T follicular helper cell (primary cell): ENCODE measurements at regions not wholly inside any gene's neighbourhood (a gene's known extent, or its start where the extent isn't known, plus 50 kb on each side); places are given as distances from the start of the nearest gene placed in this dataset.
"Not testable (repeated sequence)": the region's sequence is repeated elsewhere in the genome, so short reads cannot be mapped to it uniquely, and the experiment has no call there.

Experiments
- DNase-seq: peaks from one replicate; pipeline ENCODE4 v3.0.0-alpha.2; 2020; ENCODE audit warnings: low read depth

- DNase-seq = not testable (repeated sequence)
These were observed 67.4 kb downstream of the FAM72B start for GRCh38 chr1:121116522-121117297.

DNA sequence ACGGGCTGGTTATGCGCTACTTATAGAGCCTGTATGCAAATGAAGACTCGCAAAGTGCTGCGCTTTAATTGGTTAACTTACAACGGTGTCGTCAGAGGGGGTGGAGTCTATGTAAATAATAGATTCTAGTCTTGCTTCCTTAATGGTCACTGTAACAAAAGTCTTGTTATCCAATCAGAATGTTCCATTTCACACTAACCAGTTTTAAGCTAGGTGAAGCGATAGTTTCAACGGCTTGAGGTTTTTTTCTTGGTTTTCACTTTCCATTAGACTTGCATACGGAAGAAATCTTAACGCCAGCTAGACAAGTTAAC, 66.9 kb downstream of the FAM72B start:
- not testable (repeated sequence) for DNase-seq

DNA sequence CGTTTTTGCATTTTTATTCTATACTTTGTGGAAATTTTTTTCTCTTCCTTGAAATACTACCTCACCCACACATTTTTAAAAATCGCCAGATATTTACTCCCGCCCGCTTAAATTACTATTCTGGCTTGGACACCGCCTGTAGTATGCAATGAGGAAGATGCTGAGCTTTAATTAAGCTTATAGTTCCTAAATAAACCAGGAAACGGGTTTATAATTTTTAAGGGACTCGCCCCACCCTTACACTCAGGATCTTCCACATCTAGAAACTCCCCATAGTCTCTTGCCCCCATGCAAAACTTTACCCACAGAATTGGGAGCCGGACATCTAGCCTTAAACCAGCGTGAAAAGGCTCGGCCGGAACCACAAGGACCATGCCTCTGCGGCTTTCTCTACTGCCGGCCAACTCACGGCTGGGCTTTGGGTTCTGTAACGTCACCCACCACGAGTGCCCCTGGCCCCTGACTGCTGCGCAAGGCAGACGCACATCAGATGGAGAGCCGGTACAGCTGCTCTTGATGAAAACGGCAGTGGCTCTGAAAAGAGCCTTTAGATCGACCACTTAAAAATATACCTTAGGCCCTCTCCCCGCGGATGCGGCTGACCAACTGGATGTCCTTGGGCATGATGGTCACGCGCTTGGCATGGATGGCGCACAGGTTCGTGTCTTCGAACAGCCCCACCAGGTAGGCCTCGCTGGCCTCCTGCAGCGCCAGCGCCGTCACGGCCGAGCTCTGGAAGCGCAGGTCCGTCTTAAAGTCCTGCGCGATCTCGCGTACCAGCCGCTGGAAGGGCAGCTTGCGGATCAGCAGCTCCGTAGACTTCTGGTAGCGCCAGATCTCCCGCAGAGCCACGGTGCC, 66.3 kb downstream of the FAM72B start:
- not testable (repeated sequence) for DNase-seq
